ENCODE measurements at regions not wholly inside any gene's neighbourhood (a gene's known extent, or its start where the extent isn't known, plus 50 kb on each side); places are given as distances from the start of the nearest gene placed in this dataset.

GRCh38 chr7:159253657-159254056 lies 109.0 kb upstream of the VIPR2 start (continued):
- TF ChIP-seq ZNF462 (CRISPR knock-in tag; IDR thresholded peaks at IDR 0.05) (no peak), ETS1 (IDR thresholded peaks at IDR 0.05) (no peak), EZH2phosphoT487 (IDR thresholded peaks at IDR 0.05; ENCODE audit: unreplicated experiment) (no peak)

GRCh38 chr7:159250471-159250870 lies 105.8 kb upstream of the VIPR2 start:
- Mint-ChIP-seq H3K4me1 (no peaks in the 10 kb centered on the region), H3K27ac (no peak overlapping the region), H3K27me3 (ENCODE audit: insufficient read depth, low read depth, poor library complexity) (no peaks in the 10 kb centered on the region), H3K36me3 (ENCODE audit: low read depth) (peaks cover 23% of the 10 kb centered on the region), H3K4me3 (no peak overlapping the region), H3K9me3 (peaks cover 91% of the 10 kb centered on the region)
- ATAC-seq (no peak), DNase-seq (ENCODE audit: low spot score) (no peak)
- Histone ChIP-seq H3K4me1 (ENCODE audit: insufficient read depth) (no peaks in the 10 kb centered on the region), H3K79me2 (replicated peaks; ENCODE audit: insufficient read depth) (no peaks in the 10 kb centered on the region), H3K27ac (ENCODE audit: low read depth) (no peak overlapping the region), H3K36me3 (ENCODE audit: insufficient read depth) (no peaks in the 10 kb centered on the region; the same call in 1 of the 2 replicates), H3K27me3 (ENCODE audit: insufficient read depth) (no peaks in the 10 kb centered on the region), H3K4me3 (no peak overlapping the region), H3K4me2 (no peak overlapping the region), H3K9me2 (ENCODE audit: insufficient read depth) (no peaks in the 10 kb centered on the region), H2AFZ (no peak overlapping the region), H3F3A (replicated peaks; ENCODE audit: low read depth) (no peaks in the 10 kb centered on the region), H4K20me1 (replicated peaks; ENCODE audit: insufficient read depth) (no peaks in the 10 kb centered on the region)
- TF ChIP-seq ZNF331 (CRISPR knock-in tag; IDR thresholded peaks at IDR 0.05; ENCODE audit: low read depth) (no peak), REST (IDR thresholded peaks at IDR 0.05; ENCODE audit: unreplicated experiment) (no peak), NANOG (IDR thresholded peaks at IDR 0.05; ENCODE audit: borderline replicate concordance) (no peak)

Data from GM23338 (cell line).